Kidney epithelial cell (primary cell): ENCODE measurements at regions not wholly inside any gene's neighbourhood (a gene's known extent, or its start where the extent isn't known, plus 50 kb on each side); places are given as distances from the start of the nearest gene placed in this dataset.
A peak's percentile ranks its signal among the peaks of the same experiment; 100 is the strongest.

Source experiments
- DNase-seq: peaks from one replicate; pipeline ENCODE4 v3.0.0-alpha.2; 2010; ENCODE audit warnings: low read depth
- H3K27me3 ChIP-seq: 2 replicates; pipeline ENCODE4 v1.6.0; 2011; ENCODE audit warnings: low read length; ENCODE audit not compliant: control insufficient read depth, insufficient read depth
- H3K36me3 ChIP-seq: 2 replicates; pipeline ENCODE4 v1.5.1; 2011; ENCODE audit warnings: low read length; ENCODE audit not compliant: control insufficient read depth, insufficient read depth
- H3K4me3 ChIP-seq: 2 replicates; pipeline ENCODE4 v1.5.1; 2011; ENCODE audit warnings: low read depth, mild to moderate bottlenecking, control low read depth, low read length
- TF ChIP-seq, protein P1 (sequence below): IDR thresholded peaks from 2 replicates; pipeline ENCODE4 v1.5.1; 2011; ENCODE audit warnings: mild to moderate bottlenecking, moderate library complexity, low read length, control low read depth, inconsistent platforms; ENCODE audit not compliant: insufficient read depth, poor library complexity, severe bottlenecking

DNA sequence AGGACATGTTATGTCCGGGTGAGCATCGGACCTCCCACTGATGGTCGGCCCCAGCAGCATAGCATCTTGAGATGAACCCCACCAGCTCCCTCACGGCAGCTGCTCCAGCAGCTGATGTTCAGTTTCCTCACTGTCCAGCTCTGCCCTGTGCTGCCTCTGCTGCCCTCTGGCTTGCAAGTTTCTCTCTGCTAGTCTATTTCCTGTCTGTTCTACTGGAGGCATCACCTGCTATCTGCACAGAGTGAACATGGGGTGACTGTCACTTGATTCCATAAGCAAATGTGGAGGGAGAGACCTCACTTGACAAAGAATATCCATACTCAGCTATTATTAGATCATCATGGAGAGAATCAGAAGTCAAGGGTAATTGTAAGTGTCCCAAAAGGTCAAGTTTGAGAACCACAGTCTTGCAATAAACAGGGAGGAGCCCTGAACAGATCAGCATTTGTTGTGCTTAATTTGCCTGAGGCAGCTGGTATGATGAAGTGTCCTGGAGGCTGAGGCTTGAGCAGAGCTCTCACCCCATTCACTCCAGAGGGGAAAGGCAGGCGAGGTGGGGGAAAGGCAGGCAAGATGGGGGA, 702.8 kb downstream of the SEMA5A start:
- TF ChIP-seq, protein P1, sequence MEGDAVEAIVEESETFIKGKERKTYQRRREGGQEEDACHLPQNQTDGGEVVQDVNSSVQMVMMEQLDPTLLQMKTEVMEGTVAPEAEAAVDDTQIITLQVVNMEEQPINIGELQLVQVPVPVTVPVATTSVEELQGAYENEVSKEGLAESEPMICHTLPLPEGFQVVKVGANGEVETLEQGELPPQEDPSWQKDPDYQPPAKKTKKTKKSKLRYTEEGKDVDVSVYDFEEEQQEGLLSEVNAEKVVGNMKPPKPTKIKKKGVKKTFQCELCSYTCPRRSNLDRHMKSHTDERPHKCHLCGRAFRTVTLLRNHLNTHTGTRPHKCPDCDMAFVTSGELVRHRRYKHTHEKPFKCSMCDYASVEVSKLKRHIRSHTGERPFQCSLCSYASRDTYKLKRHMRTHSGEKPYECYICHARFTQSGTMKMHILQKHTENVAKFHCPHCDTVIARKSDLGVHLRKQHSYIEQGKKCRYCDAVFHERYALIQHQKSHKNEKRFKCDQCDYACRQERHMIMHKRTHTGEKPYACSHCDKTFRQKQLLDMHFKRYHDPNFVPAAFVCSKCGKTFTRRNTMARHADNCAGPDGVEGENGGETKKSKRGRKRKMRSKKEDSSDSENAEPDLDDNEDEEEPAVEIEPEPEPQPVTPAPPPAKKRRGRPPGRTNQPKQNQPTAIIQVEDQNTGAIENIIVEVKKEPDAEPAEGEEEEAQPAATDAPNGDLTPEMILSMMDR, result peak; percentile 63
- Histone ChIP-seq H3K36me3 (no peaks in the 10 kb centered on the region), H3K4me3 (no peak overlapping the region), H3K27me3 (no peaks in the 10 kb centered on the region)
- DNase-seq, result no peak

DNA sequence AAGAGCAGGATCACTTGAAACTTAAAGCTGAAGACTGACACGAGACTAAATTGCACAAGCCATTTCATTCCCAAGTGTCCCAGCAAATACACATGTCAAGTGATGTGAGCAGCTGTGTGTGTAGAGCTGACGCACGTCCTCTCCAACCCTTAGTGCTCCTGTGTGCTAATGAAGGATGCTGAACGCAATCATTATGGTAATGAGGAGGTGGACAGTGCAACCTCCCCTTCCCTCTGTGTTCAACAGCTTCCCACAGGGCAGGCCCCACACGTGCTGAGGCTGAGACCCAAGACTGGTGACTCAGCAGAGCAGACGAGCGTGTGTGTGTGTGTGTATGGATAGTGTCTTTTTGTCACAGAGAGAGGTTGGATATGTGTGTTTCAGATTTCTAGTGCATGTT, 702.1 kb downstream of the SEMA5A start:
- Histone ChIP-seq H3K27me3 (no peaks in the 10 kb centered on the region), H3K36me3 (no peaks in the 10 kb centered on the region), H3K4me3 (no peak overlapping the region)
- no peak for DNase-seq
- TF ChIP-seq, protein P1, result no peak

DNA sequence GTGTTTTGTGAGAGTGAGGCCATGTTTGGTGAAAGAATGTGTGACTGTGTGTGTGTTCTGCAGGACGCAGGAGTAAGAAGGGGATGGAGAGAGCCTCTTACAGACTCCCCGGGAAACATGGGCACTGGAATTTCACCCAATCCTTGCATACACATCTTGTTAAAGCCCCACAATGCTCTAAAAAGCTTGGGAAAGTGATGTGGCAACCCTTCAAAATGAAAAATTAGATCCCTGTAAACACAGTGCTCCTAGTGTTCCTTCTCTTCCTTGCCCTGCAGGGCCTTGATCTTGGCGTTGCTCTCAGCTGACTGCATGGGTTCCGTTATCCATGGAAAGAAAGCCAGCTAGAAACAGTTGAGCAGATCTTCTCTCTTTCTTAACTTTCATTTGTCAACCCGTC, 701.7 kb downstream of the SEMA5A start:
- no peak overlapping the region for H3K4me3 ChIP-seq
- H3K27me3 ChIP-seq, result no peaks in the 10 kb centered on the region
- H3K36me3 ChIP-seq, result no peaks in the 10 kb centered on the region
- DNase-seq, result no peak
- TF ChIP-seq, protein P1, result no peak

DNA sequence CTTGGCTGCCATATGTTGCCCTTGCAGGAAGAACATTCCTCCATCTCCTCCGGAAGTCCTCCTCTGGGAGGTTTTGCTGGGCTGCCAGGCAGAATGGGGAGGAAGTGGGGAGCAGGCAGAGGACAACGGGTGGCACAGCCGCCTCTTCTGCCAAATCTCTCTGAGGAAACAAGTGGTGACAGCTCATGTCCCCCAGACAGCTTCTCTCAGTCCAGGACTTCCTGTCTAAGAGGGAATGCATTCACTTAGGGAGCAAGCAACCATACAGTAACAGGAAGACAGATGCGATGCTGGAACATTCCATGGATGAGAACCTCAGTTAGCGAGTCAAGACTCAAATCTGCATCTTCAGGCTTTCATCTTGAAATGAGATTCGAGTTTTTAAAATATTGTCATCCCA, 701.0 kb downstream of the SEMA5A start:
- no peak for DNase-seq
- TF ChIP-seq, protein P1, result no peak
- Histone ChIP-seq H3K27me3 (no peaks in the 10 kb centered on the region), H3K4me3 (no peak overlapping the region), H3K36me3 (no peaks in the 10 kb centered on the region)

DNA sequence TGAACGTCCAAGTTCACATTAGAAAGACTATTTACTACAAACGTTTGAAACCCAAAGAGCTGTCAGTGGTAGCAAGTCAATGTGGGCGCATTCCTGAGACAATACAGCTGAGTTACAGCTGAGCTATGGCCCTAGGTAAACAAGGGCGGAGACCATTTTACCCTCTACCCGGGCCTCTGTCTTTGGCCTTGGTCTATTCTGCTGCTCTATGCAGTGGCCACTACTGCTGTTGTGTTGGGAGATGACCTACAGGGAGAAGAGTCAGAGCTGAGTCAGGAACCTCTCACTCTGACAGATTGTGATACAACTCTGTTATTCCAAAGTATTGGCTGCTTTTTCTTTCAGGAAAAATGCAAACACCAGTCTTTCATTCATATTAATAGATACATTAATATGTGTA, 700.6 kb downstream of the SEMA5A start:
- Histone ChIP-seq H3K36me3 (no peaks in the 10 kb centered on the region), H3K27me3 (no peaks in the 10 kb centered on the region), H3K4me3 (no peak overlapping the region)
- TF ChIP-seq, protein P1, result no peak
- no peak for DNase-seq

DNA sequence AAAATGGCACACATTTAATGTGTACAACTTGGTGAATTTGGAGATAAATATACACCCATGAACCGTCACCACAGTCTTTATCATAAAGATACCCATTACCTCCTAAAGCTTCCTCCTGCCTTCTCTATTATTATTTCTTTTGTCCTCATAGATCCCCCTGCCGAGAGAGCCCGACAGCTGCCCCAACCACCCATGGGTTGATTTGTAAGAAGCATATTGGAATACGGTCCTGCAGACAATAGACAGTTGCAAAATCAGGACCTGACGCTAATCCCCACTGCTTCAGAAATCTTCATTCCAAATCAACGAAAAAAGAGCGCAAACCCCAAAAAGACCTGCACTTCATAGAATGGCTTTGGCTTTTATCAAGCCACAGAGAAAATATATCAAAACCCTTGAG, 697.5 kb downstream of the SEMA5A start:
- Histone ChIP-seq H3K36me3 (no peaks in the 10 kb centered on the region), H3K4me3 (no peak overlapping the region), H3K27me3 (no peaks in the 10 kb centered on the region)
- no peak for DNase-seq
- TF ChIP-seq, protein P1, result no peak
